ENCODE measurements at regions not wholly inside any gene's neighbourhood (a gene's known extent, or its start where the extent isn't known, plus 50 kb on each side); places are given as distances from the start of the nearest gene placed in this dataset.

DNA sequence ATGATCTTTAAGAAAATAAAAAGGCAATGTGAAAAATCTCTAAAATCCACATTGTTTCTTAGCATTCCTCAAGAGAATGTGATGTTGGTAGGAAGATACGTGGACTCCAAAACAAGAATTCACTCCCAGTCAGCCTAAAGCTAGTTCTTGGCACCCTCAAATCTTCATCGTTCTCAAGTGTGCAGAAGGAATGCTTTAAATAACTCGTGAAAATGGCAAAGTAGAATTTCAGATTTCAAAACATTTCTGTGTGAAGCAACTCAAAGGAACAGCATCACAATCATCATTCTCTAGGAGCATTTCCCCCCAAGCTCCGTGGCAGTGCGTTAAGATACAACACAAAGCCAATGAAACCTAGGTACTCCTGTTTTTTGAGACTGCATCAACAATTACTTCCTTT lies 185.1 kb upstream of the DMAC1 start:
- H3K27me3 ChIP-seq (ENCODE audit: control insufficient read depth, insufficient read depth, low read length), result no peaks in the 10 kb centered on the region
- no peak overlapping the region for H3K4me3 ChIP-seq (ENCODE audit: low read depth, low read length)
- FAIRE-seq (no peak), DNase-seq (ENCODE audit: low read depth) (no peak)
- H3K36me3 ChIP-seq (ENCODE audit: control insufficient read depth, insufficient read depth, low read length), result no peaks in the 10 kb centered on the region
- no peak for TF ChIP-seq CTCF (IDR thresholded peaks at IDR 0.05; ENCODE audit: insufficient read depth, low read length, severe bottlenecking)

DNA sequence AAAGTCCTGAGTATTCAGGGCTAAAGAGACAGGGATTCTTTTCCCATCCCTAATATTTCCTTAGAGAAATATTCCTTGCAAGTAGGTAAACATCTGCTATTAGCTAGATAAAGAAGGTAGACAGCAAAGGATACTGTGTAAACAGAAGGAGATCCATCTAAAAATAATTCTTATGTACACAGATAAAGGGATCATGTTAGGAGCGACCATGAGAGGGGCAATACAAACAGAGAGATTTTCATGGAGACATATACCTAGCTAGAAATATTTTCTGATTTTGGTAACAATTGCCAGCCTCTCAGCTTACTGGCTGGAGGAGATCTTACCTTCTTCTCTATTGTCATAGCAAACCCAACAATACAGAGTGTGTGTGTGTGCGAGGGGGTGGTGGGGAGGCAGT lies 184.6 kb upstream of the DMAC1 start:
- H3K36me3 ChIP-seq (ENCODE audit: control insufficient read depth, insufficient read depth, low read length), result no peaks in the 10 kb centered on the region
- FAIRE-seq (no peak), DNase-seq (ENCODE audit: low read depth) (no peak)
- H3K4me3 ChIP-seq (ENCODE audit: low read depth, low read length), result no peak overlapping the region
- no peaks in the 10 kb centered on the region for H3K27me3 ChIP-seq (ENCODE audit: control insufficient read depth, insufficient read depth, low read length)
- no peak for TF ChIP-seq CTCF (IDR thresholded peaks at IDR 0.05; ENCODE audit: insufficient read depth, low read length, severe bottlenecking)

DNA sequence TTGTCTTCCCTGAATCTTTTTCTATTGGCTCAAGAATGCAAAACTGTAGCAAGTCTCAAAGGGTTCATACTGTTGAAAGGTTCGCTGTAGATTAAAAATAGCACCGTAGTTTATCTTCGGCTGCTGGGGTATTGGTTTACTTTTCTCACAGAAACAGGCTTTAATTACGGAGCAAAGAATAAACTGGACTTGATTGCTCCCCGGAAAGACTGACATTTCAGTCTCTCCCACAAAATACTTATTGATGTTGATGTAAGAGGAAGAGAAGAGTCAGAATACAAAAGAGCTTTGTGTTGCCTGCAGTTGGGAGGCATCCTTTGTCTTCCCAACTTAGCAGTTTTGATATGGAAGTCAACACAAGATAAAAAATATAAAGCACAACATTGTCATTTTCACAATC lies 183.9 kb upstream of the DMAC1 start:
- Histone ChIP-seq H3K36me3 (ENCODE audit: control insufficient read depth, insufficient read depth, low read length) (no peaks in the 10 kb centered on the region), H3K27me3 (ENCODE audit: control insufficient read depth, insufficient read depth, low read length) (no peaks in the 10 kb centered on the region), H3K4me3 (ENCODE audit: low read depth, low read length) (no peak overlapping the region)
- DNase-seq (ENCODE audit: low read depth) (no peak), FAIRE-seq (no peak)
- no peak for TF ChIP-seq CTCF (IDR thresholded peaks at IDR 0.05; ENCODE audit: insufficient read depth, low read length, severe bottlenecking)

GRCh38 chr9:7982907-7983306 lies 183.3 kb upstream of the DMAC1 start:
- Histone ChIP-seq H3K27me3 (ENCODE audit: control insufficient read depth, insufficient read depth, low read length) (no peaks in the 10 kb centered on the region), H3K4me3 (ENCODE audit: low read depth, low read length) (no peak overlapping the region), H3K36me3 (ENCODE audit: control insufficient read depth, insufficient read depth, low read length) (no peaks in the 10 kb centered on the region)
- no peak for FAIRE-seq
- DNase-seq (ENCODE audit: low read depth), result no peak
- no peak for TF ChIP-seq CTCF (IDR thresholded peaks at IDR 0.05; ENCODE audit: insufficient read depth, low read length, severe bottlenecking)

GRCh38 chr9:7980691-7981289 lies 181.2 kb upstream of the DMAC1 start:
- Histone ChIP-seq H3K36me3 (ENCODE audit: control insufficient read depth, insufficient read depth, low read length) (no peaks in the 10 kb centered on the region), H3K4me3 (ENCODE audit: low read depth, low read length) (no peak overlapping the region), H3K27me3 (ENCODE audit: control insufficient read depth, insufficient read depth, low read length) (no peaks in the 10 kb centered on the region)
- FAIRE-seq, result no peak
- TF ChIP-seq CTCF (IDR thresholded peaks at IDR 0.05; ENCODE audit: insufficient read depth, low read length, severe bottlenecking), result no peak
- no peak for DNase-seq (ENCODE audit: low read depth)

- TF ChIP-seq CTCF (IDR thresholded peaks at IDR 0.05; ENCODE audit: insufficient read depth, low read length, severe bottlenecking), result no peak
- Histone ChIP-seq H3K4me3 (ENCODE audit: low read depth, low read length) (no peak overlapping the region), H3K36me3 (ENCODE audit: control insufficient read depth, insufficient read depth, low read length) (no peaks in the 10 kb centered on the region), H3K27me3 (ENCODE audit: control insufficient read depth, insufficient read depth, low read length) (no peaks in the 10 kb centered on the region)
- FAIRE-seq, result no peak
- DNase-seq (ENCODE audit: low read depth), result no peak
Observed at GRCh38 chr9:7980041-7980440, 180.5 kb upstream of the DMAC1 start.

Measured in bronchial epithelial cell (primary cell).